Fibroblast of skin of abdomen (primary cell): ENCODE measurements at regions not wholly inside any gene's neighbourhood (a gene's known extent, or its start where the extent isn't known, plus 50 kb on each side); places are given as distances from the start of the nearest gene placed in this dataset.

ENCODE experiments used
- DNase-seq: peaks from one replicate; pipeline ENCODE4 v3.0.0-alpha.2; 2013

DNA sequence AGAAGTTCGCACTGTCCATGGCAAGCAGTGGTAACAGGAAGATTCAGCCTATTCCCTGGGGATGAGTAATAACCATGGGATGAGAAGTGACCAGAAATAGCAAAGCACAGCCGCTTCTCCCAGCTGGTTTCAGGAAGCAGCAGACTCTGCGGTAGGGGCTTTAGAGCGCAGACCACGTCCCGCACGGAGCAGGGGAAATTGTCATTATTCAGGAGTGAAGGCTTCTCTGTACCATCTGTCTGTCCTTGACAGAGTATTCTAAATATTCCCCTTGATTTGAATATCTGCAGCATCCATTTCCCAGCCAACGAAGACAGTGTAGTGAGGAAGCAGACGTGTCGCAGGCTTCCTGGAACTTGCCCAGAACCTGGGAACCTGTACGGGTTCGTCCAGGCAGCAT is 159.6 kb downstream of the NXNL2 start:
- DNase-seq, result peak; percentile 62

- no peak for DNase-seq
These were observed 161.5 kb downstream of the NXNL2 start for GRCh38 chr9:88696501-88696900.

GRCh38 chr9:88697764-88698432 is 162.9 kb downstream of the NXNL2 start:
- DNase-seq, result peak; percentile 25

DNA sequence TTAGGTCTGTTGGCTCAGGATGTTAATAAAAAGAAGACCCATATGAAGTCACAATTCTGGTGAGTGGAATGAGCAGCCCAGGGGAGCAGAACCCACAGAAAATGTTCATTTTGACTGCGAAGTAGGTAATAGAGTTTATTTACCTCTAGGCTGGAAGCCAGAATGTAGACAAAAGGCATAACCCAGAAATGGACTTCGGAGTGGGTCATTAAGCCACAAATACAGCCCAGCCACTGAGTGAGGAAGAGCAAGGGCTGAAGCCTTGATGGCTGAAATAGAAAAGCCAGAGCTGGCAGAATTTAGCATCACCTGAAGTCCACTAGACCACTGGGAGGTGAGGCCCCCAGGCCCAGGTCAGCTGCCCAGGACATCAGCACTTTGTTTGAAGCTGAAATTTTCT is 168.0 kb downstream of the NXNL2 start:
- no peak for DNase-seq

DNA sequence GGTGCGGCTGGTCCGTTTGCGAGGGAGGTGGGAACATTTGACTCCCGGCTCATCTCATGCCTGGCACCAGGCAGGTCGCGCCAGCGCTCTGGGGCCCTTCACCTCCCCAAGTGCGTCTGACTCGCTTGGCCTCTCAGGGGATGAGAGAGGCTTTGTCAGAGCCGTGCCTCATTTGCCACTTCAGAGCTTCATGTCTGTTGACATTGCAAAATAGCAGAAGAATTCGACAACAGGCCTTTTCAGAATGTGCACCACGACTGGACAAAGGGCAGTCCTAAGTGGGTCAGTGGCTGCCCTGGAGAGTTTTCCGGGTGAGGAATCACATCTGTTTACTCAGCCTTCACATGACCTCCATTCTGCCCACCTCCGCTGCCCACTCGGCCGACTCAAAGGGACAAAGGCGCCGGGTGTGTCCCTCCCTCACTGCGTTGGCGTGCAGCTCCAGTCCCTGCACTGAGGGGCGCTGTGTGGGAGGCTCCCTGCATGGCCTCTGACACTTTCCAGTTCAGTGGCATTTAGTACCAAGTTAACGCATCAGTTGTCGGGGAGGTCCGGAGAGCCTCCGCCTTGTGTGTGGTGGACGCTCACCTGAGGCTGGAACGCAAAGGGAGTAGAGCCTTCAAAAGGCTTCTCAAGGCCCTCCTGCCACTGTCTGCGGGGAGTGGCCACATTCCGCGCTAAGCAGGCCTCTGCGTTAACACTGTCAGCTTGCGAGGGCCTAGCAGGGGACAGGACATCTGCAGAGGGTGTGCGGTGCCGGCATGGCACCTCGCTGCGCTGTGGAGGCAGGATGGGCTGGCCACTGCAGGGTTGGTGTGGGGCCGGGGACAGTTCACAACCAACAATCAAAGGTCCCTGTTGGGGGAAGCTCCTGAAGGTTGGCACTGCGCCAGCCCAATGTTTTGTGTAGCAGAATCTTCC is 171.5 kb downstream of the NXNL2 start:
- DNase-seq, result no peak

- no peak for DNase-seq
These were observed 175.5 kb downstream of the NXNL2 start for GRCh38 chr9:88710449-88710848.

DNA sequence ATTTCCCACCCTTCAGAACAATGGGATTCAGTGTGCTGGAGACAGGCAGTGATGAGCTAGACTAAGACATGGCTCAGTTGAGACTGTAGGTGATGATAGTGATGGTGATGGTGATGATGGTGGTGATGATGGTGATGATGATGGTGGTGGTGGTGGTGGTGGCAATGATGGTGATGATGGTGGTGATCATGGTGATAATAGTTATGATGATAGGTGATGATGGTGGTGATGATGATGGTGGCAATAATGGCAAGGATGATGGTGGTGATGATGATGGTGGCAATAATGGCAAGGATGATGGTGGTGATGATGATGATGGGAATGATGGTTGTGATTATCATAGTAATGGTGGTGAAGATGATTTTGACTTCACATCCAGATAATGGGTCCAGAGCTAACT is 176.7 kb downstream of the NXNL2 start:
- DNase-seq, result no peak

- no peak for DNase-seq
These were observed 177.5 kb downstream of the NXNL2 start for GRCh38 chr9:88712484-88712883.

- DNase-seq, result no peak
These were observed 178.0 kb downstream of the NXNL2 start for GRCh38 chr9:88713010-88713409.

DNA sequence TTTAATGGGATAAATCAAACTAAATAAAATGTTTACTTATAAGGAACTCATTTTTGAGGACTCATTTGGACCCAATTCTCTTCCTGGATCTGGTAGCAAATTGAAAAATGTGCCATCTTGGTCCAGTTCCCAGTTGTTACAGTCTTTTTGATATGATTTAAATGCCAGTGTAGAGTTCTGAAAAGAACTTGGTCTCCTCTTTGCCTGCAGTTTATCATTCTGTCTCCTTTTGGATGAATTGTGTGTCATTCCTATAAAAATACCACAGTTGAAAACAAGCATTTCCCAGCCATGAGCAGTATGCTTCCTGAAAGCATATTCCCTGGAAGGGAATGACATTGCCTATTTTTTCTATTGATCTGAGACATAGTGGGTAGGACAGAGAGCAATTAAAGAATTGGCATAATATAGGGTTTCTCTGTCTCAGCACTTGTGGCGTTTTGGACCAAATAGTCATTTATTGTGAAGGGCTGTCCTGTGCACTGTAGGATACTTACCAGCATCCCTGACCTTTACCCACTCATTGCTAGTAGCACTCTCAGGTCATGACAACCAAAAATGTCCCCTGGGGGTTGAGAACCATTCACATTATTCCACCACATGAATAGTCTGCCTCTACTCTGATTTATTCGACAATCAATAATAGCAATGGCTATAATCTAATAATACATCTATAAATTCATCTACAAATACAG is 181.8 kb downstream of the NXNL2 start:
- no peak for DNase-seq

- DNase-seq, result no peak
These were observed 186.0 kb downstream of the NXNL2 start for GRCh38 chr9:88721025-88721424.

DNA sequence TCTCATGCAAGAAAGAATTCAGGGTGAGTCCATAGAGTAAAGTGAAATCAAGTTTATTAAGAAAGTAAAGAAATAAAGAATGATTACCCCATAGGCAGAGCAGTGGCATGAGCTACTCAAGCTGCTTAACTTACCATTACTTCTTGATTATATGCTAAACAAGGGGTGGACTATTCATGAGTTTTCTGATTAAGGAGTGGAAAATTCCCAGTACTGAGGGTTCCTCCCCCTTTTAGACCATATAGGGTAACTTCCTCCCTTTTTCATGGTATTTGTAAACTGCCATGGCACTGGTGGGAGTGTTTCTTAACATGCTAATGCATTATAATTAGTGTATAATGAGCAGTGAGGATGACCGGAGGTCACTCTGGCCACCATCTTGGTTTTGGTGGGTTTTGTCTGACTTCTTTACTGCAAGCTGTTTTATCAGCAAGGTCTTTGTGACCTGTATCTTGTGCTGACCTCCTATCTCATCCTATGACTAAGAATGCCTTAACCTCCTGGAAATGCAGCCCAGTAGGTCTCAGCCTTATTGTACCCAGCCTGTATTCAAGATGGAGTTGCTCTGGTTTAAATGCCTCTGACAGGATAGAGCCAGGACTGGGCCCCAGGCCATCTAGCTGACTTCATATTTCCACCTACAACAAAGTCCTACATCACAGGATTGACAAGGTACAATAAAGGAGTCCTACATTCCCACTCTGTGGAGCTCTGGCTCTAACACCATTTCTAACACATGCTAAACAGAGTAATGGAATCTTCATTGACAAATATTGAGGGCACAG is 186.7 kb downstream of the NXNL2 start:
- DNase-seq, result no peak

- DNase-seq, result no peak
These were observed 187.8 kb downstream of the NXNL2 start for GRCh38 chr9:88722753-88723152.

- no peak for DNase-seq
These were observed 188.8 kb downstream of the NXNL2 start for GRCh38 chr9:88723751-88724150.

GRCh38 chr9:88724331-88724730 is 189.4 kb downstream of the NXNL2 start:
- DNase-seq, result no peak

GRCh38 chr9:88725300-88726019 is 190.5 kb downstream of the NXNL2 start:
- no peak for DNase-seq

- no peak for DNase-seq
These were observed 191.8 kb downstream of the NXNL2 start for GRCh38 chr9:88726803-88727202.

- no peak for DNase-seq
These were observed 195.8 kb downstream of the NXNL2 start for GRCh38 chr9:88730780-88731179.

- DNase-seq, result no peak
These were observed 197.2 kb downstream of the NXNL2 start for GRCh38 chr9:88732128-88732527.

- peak; percentile 82 for DNase-seq
These were observed 198.9 kb downstream of the NXNL2 start for GRCh38 chr9:88733651-88734421.

DNA sequence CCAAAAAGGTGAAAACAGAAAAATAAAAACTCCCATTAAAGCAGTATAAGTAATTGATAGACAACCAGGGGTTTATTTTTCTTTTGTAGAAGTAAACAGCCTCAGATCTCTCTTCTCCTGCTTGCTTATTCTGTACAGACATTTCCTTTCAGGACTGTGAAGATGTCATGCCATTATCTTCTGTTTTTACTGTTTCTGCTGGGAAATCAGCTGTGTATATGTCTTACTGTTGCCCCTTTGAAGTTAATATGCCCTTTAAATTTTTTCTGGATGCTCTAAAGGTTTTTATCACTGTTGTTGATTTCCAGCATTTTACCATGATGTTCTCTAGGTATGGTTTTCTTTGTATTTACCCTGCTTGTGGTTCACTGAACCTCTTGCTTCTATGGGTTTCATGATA is 199.5 kb downstream of the NXNL2 start:
- DNase-seq, result no peak
